SJCRH30 (cell line): ENCODE measurements at regions not wholly inside any gene's neighbourhood (a gene's known extent, or its start where the extent isn't known, plus 50 kb on each side); places are given as distances from the start of the nearest gene placed in this dataset.

Experiments
- DNase-seq, 2 experiments: peaks; one replicate each; pipeline ENCODE4 v3.0.0-alpha.2; 2015 to 2020
- H3K27ac ChIP-seq: fragments of 250-450 bp; sonication (Bioruptor Pico); 2 replicates; pipeline ENCODE4 v1.5.1; 2020; ENCODE audit warnings: mild to moderate bottlenecking, moderate library complexity
- H3K27me3 ChIP-seq: fragments of 250-450 bp; sonication (Bioruptor Pico); 2 replicates; pipeline ENCODE4 v1.5.1; 2020; ENCODE audit warnings: mild to moderate bottlenecking, moderate library complexity
- H3K36me3 ChIP-seq: fragments of 250-450 bp; sonication (Bioruptor Pico); 2 replicates; pipeline ENCODE4 v1.5.1; 2020; ENCODE audit warnings: mild to moderate bottlenecking, moderate library complexity
- H3K4me1 ChIP-seq: fragments of 250-450 bp; sonication (Bioruptor Pico); 2 replicates; pipeline ENCODE4 v1.5.1; 2020; ENCODE audit warnings: mild to moderate bottlenecking, moderate library complexity
- H3K4me3 ChIP-seq: fragments of 250-450 bp; sonication (Bioruptor Pico); 2 replicates; pipeline ENCODE4 v1.5.1; 2020; ENCODE audit warnings: mild to moderate bottlenecking, moderate library complexity
- H3K9me3 ChIP-seq: fragments of 250-450 bp; sonication (Bioruptor Pico); replicated peaks from 2 replicates; pipeline ENCODE4 v1.5.1; 2020; ENCODE audit warnings: mild to moderate bottlenecking, moderate library complexity

GRCh38 chr1:222074317-222074716 is 332.4 kb upstream of the DUSP10 start:
- H3K4me3 ChIP-seq, result no peak overlapping the region
- no peak for DNase-seq
- no peaks in the 10 kb centered on the region for H3K36me3 ChIP-seq
- no peaks in the 10 kb centered on the region; the same call in 1 of the 2 replicates for H3K27me3 ChIP-seq
- 0 out of 2 replicates have a peak, but pooled peaks cover 4% of the 10 kb centered on the region for H3K9me3 ChIP-seq
- H3K4me1 ChIP-seq, result 0 out of 2 replicates have a peak, but pooled peaks cover 2% of the 10 kb centered on the region
- H3K27ac ChIP-seq, result no peak overlapping the region

GRCh38 chr1:222073307-222073995 is 331.6 kb upstream of the DUSP10 start:
- Histone ChIP-seq H3K27ac (no peak overlapping the region), H3K4me1 (peaks cover 7% of the 10 kb centered on the region), H3K4me3 (no peak overlapping the region), H3K9me3 (0 out of 2 replicates have a peak, but pooled peaks cover 4% of the 10 kb centered on the region), H3K36me3 (no peaks in the 10 kb centered on the region), H3K27me3 (no peaks in the 10 kb centered on the region; the same call in 1 of the 2 replicates)
- no peak for DNase-seq

- Histone ChIP-seq H3K27me3 (no peaks in the 10 kb centered on the region; the same call in 1 of the 2 replicates), H3K4me1 (peaks cover 9% of the 10 kb centered on the region), H3K27ac (no peak overlapping the region), H3K36me3 (no peaks in the 10 kb centered on the region), H3K4me3 (no peak overlapping the region), H3K9me3 (0 out of 2 replicates have a peak, but pooled peaks cover 4% of the 10 kb centered on the region)
- peak in 1 of 2 experiments; percentile 51 for DNase-seq
Measured at GRCh38 chr1:222071387-222071786, 329.5 kb upstream of the DUSP10 start.

- no peaks in the 10 kb centered on the region for H3K36me3 ChIP-seq
- no peak overlapping the region for H3K27ac ChIP-seq
- peaks cover 11% of the 10 kb centered on the region; the same call in 1 of the 2 replicates for H3K9me3 ChIP-seq
- no peaks in the 10 kb centered on the region; the same call in 1 of the 2 replicates for H3K27me3 ChIP-seq
- DNase-seq, result no peak
- H3K4me1 ChIP-seq, result peaks cover 9% of the 10 kb centered on the region
- H3K4me3 ChIP-seq, result no peak overlapping the region
Measured at GRCh38 chr1:222068937-222069336, 327.0 kb upstream of the DUSP10 start.

GRCh38 chr1:222068101-222068500 is 326.2 kb upstream of the DUSP10 start:
- Histone ChIP-seq H3K27ac (no peak overlapping the region), H3K9me3 (peaks cover 11% of the 10 kb centered on the region; the same call in 1 of the 2 replicates), H3K36me3 (no peaks in the 10 kb centered on the region), H3K27me3 (no peaks in the 10 kb centered on the region; the same call in 1 of the 2 replicates), H3K4me3 (no peak overlapping the region), H3K4me1 (peaks cover 7% of the 10 kb centered on the region)
- no peak for DNase-seq

GRCh38 chr1:222066539-222066938 is 324.6 kb upstream of the DUSP10 start:
- Histone ChIP-seq H3K36me3 (no peaks in the 10 kb centered on the region), H3K27ac (no peak overlapping the region), H3K4me1 (peaks cover 7% of the 10 kb centered on the region), H3K27me3 (no peaks in the 10 kb centered on the region), H3K4me3 (no peak overlapping the region), H3K9me3 (peaks cover 11% of the 10 kb centered on the region; the same call in 1 of the 2 replicates)
- DNase-seq, result no peak

GRCh38 chr1:222065234-222065633 is 323.3 kb upstream of the DUSP10 start:
- H3K36me3 ChIP-seq, result no peaks in the 10 kb centered on the region

GRCh38 chr1:222064388-222065211 is 322.7 kb upstream of the DUSP10 start:
- H3K27ac ChIP-seq, result no peak overlapping the region
- H3K36me3 ChIP-seq, result no peaks in the 10 kb centered on the region
- H3K9me3 ChIP-seq, result peaks cover 11% of the 10 kb centered on the region; the same call in 1 of the 2 replicates
- H3K27me3 ChIP-seq, result no peaks in the 10 kb centered on the region; the same call in 1 of the 2 replicates
- H3K4me3 ChIP-seq, result no peak overlapping the region
- DNase-seq, result no peak
- peaks cover 7% of the 10 kb centered on the region for H3K4me1 ChIP-seq

More at GRCh38 chr1:222065234-222065633, 323.3 kb upstream of the DUSP10 start:
- Histone ChIP-seq H3K27me3 (no peaks in the 10 kb centered on the region), H3K4me1 (peaks cover 7% of the 10 kb centered on the region), H3K9me3 (peaks cover 11% of the 10 kb centered on the region; the same call in 1 of the 2 replicates), H3K27ac (no peak overlapping the region), H3K4me3 (no peak overlapping the region)
- DNase-seq, result no peak

- peaks cover 11% of the 10 kb centered on the region; the same call in 1 of the 2 replicates for H3K9me3 ChIP-seq
Measured at GRCh38 chr1:222062640-222063039, 320.8 kb upstream of the DUSP10 start.

GRCh38 chr1:222061711-222062359 is 319.9 kb upstream of the DUSP10 start:
- Histone ChIP-seq H3K4me3 (no peak overlapping the region), H3K27me3 (no peaks in the 10 kb centered on the region; the same call in 1 of the 2 replicates), H3K27ac (no peak overlapping the region), H3K4me1 (no peaks in the 10 kb centered on the region), H3K36me3 (no peaks in the 10 kb centered on the region), H3K9me3 (peaks cover 11% of the 10 kb centered on the region; the same call in 1 of the 2 replicates)
- DNase-seq, result no peak

More at GRCh38 chr1:222062640-222063039, 320.8 kb upstream of the DUSP10 start:
- no peaks in the 10 kb centered on the region; the same call in 1 of the 2 replicates for H3K27me3 ChIP-seq
- H3K4me3 ChIP-seq, result no peak overlapping the region
- H3K4me1 ChIP-seq, result no peaks in the 10 kb centered on the region
- no peak for DNase-seq
- no peak overlapping the region for H3K27ac ChIP-seq
- H3K36me3 ChIP-seq, result no peaks in the 10 kb centered on the region

GRCh38 chr1:222060210-222060916 is 318.5 kb upstream of the DUSP10 start:
- H3K27ac ChIP-seq, result no peak overlapping the region
- DNase-seq, result no peak
- no peaks in the 10 kb centered on the region; the same call in 1 of the 2 replicates for H3K36me3 ChIP-seq
- no peak overlapping the region for H3K4me3 ChIP-seq
- H3K4me1 ChIP-seq, result no peaks in the 10 kb centered on the region
- H3K9me3 ChIP-seq, result peaks cover 4% of the 10 kb centered on the region; the same call in 1 of the 2 replicates
- H3K27me3 ChIP-seq, result no peaks in the 10 kb centered on the region; the same call in 1 of the 2 replicates

- Histone ChIP-seq H3K4me1 (no peaks in the 10 kb centered on the region), H3K4me3 (no peak overlapping the region), H3K27ac (no peak overlapping the region), H3K27me3 (no peaks in the 10 kb centered on the region; the same call in 1 of the 2 replicates), H3K9me3 (no peaks in the 10 kb centered on the region), H3K36me3 (no peaks in the 10 kb centered on the region; the same call in 1 of the 2 replicates)
- no peak for DNase-seq
Measured at GRCh38 chr1:222058249-222058648, 316.4 kb upstream of the DUSP10 start.

- DNase-seq, result no peak
- Histone ChIP-seq H3K27ac (no peak overlapping the region), H3K27me3 (no peaks in the 10 kb centered on the region; the same call in 1 of the 2 replicates), H3K9me3 (no peaks in the 10 kb centered on the region), H3K4me3 (no peak overlapping the region), H3K36me3 (no peaks in the 10 kb centered on the region; the same call in 1 of the 2 replicates), H3K4me1 (no peaks in the 10 kb centered on the region)
Measured at GRCh38 chr1:222057162-222057561, 315.3 kb upstream of the DUSP10 start.

GRCh38 chr1:222054416-222054815 is 312.5 kb upstream of the DUSP10 start:
- H3K27ac ChIP-seq, result no peak overlapping the region
- H3K36me3 ChIP-seq, result no peaks in the 10 kb centered on the region; the same call in 1 of the 2 replicates
- H3K27me3 ChIP-seq, result no peaks in the 10 kb centered on the region; the same call in 1 of the 2 replicates
- DNase-seq, result no peak
- no peaks in the 10 kb centered on the region for H3K4me1 ChIP-seq
- no peaks in the 10 kb centered on the region for H3K9me3 ChIP-seq
- H3K4me3 ChIP-seq, result no peak overlapping the region
